NOMO-1 (cell line): ENCODE measurements at regions not wholly inside any gene's neighbourhood (a gene's known extent, or its start where the extent isn't known, plus 50 kb on each side); places are given as distances from the start of the nearest gene placed in this dataset.

Experiments used
- DNase-seq, 2 experiments: peaks; one replicate each; lab custom pipeline; 2025; ENCODE audit not compliant: unreplicated experiment in 2 of 2; lab: John Stamatoyannopoulos, UW

DNA sequence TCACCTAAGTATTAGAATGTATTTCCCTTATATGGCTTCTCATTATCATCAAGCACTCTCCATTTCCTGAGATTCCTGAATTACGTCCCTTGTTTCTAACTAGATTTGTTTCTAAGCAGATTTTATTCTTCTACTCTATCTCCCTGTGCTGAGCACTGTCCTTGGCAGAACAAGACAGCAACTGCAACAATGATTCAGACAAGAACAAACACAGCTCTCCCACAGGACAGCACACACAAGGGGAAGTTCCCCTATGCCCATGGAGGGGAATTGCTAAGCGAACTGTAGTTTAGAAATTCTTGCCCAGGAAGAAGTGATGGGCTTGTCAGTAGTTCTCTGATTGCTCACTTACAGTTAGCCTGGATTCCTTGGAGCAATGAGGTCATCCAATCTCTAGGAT lies 759.9 kb downstream of the DTWD2 start:
- DNase-seq: no peak

DNA sequence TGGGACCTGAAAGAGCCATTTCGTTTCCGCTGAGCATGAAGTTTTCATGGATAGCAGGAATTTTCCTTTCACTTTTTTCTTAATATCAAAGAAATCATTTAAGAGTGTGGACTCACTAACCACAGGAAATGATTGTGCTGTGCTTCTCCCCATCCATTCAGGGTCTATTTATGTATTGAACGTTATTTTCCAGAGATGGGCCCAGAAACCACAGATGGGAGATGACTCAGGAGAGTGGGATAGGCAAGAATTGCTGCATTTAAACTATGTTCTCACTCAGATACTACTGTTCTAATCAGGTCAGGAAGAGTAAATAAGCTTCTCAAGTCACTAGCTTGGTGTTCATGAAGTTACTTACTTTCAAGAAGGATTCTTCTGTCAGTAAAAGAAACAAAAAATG lies 763.8 kb downstream of the DTWD2 start:
- DNase-seq: no peak

DNA sequence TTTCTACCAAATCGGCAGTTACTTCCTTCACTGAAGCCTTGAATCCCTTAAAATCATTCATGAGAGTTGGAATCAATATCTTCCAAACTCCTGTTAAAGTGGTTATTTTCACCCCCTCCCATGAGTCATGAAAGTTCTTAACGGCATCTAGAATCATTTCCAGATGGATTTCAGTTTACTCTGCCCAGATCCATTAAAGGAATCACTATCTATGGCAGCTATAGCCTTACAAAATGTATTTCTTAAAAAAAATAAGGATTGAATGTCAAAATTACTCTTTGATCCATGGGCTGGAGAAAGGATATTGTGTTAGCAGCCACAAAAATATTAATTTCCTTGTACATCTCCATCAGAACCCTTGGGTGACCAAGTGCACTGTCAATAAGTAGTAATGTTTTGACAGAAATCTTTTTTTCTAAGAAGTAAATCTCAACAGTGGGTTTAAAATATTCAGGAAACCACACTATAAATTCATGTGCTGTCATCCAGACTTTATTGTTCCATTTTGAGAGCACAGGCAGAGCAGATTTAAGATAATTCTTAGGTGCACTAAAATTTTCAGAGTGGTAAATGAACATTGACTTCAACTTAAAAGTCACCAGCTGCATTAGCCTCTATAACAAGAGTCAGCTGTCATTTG lies 767.7 kb downstream of the DTWD2 start:
- no peak for DNase-seq

DNA sequence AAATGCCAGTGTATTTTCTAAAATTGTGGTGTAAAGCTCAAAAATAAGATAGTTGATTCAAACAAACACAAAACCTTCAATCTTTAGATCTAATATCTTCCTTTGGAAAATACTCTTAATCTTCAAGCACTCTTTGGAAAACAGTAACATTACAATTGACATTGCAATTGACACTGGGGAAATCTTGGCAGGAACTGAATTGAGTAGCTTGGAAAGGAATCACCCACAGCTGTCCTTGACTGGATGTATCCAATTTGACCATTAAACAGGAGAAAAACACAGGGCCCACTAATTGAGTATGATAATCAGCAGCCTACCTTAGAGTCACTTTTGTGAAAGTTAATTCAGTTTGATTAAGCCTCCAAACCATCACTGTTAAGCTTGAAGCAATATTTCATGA lies 776.7 kb downstream of the DTWD2 start:
- no peak for DNase-seq

DNA sequence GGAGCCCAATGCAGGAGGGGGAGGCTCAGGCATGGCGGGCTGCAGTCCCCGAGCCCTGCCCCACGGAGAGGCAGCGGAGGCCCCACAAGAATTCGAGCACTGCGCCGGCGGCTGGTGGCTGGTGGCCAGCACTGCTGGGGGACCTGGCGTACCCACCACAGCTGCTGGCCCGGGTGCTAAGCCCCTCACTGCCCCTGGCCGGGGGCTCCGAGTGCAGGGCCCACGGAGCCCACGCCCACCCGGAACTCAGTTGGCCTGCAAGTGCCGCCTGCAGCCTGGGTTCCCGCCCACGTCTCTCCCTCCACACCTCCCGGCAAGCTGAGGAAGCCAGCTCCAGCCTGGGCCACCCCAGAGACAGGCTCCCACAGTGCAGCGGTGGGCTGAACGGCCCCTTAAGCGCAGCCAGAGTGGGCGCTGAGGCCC lies 780.3 kb downstream of the DTWD2 start:
- no peak for DNase-seq

DNA sequence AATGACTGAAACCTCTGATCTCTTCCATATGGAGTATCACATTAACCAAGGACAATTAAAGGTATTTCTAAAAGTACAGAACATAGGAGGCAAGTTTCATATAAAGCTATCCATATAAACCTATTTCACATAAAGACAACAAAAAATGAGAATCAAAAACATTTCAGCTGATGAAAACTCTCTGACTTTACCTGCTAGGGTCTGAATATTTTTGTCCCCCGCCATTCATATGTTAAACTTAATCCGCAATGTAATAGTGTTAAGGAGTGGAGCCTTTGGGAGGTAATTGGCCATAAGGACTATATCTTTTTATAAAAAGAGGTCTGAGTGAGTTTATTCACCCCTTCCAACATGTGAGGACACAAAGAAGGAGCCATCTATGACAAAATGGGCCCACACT lies 788.5 kb downstream of the DTWD2 start:
- DNase-seq: no peak

DNA sequence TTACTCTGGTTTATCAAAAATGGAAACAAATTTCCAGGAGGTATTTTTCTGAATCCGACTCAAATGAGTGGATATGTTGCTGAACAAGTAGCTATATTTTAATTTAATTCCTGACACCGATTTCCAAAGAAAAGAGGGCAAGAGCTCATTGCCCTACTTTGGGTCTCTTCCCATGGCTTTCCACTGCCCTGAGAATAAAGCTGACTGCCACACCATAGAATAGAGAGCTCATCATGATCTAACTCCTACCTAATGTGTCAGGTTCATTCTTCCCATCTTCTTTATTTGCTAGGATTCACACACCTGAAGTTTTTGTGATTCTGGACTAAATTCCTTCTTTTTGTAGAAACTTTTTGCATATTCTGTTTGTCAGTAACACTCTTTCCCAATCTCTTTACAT lies 792.1 kb downstream of the DTWD2 start:
- no peak for DNase-seq

DNA sequence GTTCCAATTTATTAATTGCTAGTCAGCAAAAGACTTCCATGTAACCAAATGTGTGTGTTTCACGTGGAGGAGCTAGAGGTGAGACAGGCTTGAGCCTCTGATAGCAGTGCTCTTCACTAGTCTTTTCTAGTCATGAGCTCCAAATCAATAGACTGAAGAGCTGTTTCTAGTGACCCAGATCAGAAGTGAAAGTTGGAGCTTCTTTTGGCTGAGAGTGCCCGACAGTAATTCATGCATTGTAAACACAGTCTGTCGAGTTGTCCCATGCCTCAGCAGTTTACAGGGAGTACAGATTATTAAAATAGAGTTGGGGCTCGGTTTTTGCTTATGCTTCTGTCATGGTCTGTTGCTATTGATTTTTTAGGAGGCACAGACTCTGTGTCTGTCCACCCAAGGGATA lies 793.1 kb downstream of the DTWD2 start:
- no peak for DNase-seq

DNA sequence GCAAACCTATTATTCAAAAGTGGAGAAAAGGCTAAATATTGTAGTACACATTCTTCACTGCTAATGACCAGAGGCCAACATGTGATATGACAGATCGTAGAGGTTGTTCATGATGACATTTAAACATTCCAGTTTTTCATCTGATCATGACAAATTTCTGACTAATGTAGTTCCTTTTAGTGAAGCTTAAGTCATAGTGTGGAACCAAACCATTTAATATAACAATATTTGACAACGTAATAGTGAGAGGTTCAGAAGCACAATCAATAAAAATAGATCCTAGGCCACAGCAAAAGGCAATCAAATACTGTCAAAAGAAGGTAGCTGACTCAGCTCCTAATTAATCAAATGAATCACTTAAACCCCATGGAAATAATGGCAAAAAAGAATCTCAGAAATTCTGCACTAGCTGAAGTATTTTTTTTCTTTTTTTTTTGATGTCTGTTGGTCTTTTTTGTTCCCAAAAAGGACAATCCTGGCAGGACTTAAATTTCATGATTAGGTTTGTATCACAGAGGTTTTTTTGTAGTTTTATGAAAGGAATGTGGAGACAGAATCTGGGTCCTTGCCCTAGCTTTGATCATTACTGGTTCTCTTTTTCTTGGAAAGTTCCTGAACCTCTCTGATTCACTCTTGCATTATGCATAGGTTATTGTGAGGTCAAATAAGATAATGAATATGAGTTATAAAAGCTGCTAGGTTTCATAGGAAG lies 795.0 kb downstream of the DTWD2 start:
- DNase-seq: no peak

DNA sequence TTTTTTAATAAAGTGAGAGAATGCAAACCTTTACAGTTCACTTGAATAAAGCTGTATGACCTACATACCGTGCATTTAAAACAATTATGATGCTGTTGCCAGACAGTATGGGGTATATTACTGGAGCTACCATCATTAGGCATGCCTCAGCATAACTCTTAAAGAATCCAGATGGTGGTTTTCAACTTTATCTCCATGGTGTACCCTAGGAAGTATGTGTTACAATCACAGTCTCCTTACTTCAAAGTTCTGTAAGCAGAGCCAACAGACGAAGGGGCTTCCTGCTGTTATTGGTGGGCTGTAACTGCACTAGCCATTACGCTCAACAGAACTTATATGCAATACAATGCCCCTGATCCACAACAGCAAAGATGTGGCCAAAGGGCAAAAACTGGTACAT lies 803.3 kb downstream of the DTWD2 start:
- DNase-seq: no peak

DNA sequence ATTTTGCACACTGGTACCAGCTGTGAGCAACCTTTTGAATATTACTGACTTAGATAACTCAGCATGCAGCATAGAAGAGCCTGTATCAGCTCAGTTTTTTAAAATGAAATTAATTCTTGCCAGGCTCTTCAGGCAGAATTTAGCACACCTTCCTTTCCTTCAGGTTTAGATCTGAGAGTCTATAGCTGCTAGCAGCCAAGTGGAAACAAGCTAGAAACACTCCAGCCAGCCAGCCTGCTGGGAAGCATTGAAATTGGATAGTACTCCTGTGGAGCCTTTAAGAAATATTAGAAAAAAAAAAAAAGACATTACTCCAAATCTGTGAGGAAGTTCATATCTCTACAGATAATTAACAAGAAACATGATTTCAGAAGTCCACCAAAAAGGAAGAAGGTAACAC lies 812.2 kb downstream of the DTWD2 start:
- DNase-seq: no peak

DNA sequence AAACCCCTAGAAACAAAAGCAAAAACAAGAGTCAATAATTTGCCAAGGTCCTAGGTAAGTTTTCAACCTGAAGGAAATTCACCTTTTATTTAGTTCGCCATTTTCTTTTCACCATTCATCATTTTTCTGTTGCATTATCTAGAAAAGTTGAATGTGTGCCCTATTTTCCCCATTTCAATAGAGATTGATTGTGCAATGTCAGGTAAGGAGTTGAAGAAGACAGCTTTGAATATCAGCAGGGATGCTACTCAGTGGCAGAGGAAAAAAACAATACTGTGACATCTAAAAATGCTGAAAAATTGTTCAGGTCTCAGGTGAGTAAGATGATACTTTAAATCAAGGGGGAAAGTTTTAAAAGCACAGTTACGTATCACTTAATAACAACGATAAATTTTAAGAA lies 813.7 kb downstream of the DTWD2 start:
- no peak for DNase-seq

DNA sequence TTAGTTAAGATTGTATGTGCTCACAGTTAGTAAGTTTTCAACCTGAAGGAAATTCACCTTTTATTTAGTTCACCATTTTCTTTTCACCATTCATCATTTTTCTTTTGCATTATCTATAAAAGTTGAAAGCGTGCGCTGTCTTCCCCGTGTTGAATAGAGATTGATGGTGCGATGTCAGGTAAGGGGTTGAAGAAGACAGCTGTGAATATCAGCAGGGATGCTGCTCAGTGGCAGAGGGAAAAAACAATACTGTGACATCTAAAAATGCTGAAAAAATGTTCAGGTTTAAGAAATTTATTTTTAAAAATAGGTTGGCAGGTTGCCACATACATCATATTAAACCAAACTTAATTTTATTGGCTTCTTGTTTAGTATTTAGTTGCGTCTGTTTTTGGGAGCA lies 815.0 kb downstream of the DTWD2 start:
- no peak for DNase-seq

DNA sequence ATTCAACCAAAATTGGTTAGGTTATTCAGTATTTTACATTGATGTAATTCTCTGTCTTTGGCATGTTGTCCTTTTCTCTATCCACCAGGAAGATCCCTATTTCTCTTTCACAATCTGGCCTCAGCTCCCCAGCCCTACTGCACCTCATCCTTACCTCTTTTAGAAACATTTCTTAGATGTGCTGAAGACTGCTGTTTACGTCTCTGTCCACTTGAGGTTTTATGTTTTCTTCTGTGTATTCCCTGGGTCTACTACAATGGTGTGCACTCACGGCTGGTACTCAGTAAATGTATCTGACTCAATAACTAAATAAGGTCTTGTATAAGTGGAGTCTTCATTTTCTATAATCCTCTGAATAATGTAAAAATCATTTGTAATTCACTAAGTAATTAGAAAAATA lies 822.7 kb downstream of the DTWD2 start:
- DNase-seq: no peak

DNA sequence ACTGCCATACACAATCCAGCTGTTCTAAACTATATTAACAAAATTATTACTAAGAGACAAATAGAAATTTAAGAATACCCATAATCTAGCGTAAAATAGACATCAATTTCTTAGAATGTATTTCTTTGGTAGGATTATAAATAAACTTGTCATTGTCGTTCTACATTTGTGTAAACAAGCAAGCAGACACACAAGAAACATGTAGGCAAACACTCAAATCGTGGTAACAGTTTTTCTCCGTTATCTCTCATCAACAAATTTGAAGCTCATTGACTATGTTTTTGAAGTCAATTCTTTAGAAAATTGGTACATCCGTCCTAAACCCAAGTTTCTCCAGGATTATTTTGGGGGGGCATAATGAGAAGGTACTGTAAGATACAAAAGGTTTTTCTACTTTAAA lies 832.2 kb downstream of the DTWD2 start:
- no peak for DNase-seq

DNA sequence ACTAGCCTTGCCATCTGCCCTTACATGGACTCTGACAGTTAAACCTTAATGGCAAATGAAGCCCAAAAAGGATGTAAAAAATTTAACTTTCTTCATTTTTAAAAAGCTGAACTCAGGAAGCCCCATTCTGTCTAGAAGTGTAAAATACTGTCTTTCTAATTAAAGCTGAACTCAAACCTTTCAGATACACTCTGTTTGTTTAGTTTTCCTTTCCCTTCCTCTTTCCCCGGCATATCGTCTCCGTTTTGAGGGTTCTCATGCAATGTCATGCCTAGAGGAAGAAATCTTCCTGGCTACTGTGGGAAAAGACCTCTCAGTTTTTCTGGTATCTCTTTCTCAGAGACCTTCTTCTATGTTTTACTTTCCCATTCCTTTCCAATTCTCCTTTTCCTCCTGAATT lies 841.5 kb downstream of the DTWD2 start:
- no peak for DNase-seq

DNA sequence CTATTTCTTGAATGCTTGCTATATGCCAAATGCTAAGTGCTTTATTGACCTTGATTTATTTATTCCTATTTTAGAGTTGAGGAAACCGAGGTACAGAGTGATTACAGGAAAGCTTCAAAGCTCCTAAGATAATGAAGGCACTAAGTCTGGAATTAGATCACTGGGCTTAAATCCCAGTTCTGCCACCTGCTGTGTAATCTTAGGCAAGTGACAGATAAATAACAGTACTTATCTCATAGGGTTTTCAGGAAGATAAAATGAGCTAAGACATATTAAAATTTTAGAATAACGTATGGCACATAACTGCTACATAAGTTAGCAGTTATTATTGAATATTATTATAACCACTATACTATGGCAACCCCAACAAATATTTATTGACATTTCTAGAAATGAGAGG lies 843.8 kb downstream of the DTWD2 start:
- DNase-seq: no peak

DNA sequence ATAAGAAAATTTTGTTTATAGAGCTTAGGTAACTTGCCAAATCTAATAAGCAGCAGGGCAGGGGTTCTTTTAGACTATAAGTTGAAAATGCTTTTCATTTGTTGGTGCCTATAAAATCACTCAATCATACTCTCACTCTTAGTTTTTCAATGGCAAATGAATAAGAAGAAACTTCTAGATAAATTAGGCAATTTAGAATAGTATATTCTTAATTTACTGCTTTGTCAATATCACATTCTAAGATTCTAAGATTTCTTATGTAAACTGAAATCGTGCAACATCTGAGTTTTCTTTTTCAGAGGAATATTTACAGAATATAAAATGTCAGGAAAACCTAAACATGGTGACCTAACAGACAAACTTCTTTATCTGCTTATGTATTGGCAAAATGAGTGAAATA lies 849.0 kb downstream of the DTWD2 start:
- no peak for DNase-seq

DNA sequence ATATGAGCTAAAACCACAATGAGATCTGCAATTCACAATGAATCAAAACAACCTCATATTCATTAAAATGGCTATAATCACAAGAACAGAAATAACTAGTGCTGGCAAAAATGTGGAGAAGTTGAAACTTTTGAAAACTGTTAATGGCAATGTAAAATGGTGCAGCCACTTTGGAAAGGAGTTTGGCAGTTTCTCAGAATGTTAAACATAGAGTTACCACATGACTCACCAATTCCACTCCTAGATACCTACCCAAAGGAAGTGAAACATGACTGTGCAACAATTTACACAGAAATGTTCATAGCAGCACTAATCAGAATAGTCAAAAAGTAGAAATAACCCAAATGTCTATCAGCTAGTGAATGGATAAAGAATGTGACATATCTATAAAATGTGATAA lies 862.2 kb downstream of the DTWD2 start:
- no peak for DNase-seq

DNA sequence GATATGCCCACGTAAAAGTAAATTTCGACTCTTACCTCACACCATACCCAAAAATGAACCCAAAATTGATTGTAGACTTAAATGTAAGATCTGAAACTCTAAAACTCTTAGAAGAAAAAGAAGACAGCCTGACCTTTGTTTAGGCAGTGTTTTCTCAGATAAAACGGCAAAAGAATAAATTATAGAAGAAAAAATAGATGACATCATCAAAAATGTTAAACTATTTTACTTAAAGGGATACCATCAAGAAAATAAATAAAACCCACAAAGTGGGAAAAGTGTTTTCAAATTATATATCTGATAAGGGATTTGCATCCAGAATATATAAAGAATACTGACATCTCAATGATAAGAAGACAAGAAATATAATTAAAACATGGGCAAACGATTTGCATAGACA lies 862.7 kb downstream of the DTWD2 start:
- DNase-seq: no peak

DNA sequence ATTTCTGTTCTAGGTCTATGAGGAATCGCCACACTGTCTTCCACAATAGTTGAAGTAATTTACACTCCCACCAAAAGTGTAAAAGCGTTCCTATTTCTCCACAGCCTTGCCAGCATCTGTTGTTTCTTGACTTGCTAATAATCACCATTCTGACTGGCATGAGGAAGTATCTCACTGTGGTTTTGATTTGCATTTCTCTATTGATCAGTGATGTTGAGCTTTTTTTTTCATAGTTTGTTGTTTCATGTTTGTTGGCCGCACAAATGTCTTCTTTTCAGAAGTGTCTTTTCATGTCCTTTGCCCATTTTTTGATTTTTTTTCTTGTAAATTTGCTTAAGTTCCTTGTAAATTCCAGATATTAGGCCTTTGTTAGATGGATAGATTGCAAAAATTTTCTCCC lies 867.1 kb downstream of the DTWD2 start:
- no peak for DNase-seq

DNA sequence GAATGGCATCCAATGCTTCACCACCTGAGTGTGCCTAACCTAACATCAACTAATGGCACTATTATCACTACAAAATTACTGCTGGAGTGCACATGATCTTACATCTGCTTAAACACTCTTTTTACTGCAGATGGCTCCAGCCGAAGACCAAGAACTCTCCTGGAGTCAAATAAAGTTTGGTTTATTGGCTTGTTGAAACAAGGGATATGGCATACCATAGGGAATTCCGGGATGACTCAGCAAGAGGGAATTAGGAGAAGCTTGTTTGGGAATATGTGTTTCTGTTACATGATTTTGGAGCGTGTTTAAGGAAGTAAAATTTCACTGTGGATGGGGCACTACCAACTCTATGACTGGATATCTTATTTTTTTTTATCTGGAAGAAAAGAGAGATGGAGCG lies 872.6 kb downstream of the DTWD2 start:
- no peak for DNase-seq

DNA sequence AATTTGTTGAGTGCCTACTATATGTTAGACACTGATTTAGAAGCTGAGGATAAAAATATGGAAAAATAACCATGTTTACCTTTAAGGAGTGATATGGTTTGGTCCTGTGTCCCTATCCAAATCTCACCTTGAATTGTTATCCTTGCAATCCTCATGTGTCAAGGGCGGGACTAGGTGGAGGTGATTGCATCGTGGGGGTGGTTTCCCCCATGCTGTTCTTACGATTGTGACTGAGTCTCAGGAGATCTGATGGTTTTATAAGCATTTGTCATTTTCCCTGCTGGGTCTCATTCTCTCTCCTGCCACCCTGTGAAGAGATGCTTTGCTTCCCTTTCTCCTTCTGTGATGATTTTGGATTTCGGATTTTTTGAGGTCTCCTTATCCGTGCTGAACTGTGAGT lies 876.4 kb downstream of the DTWD2 start:
- DNase-seq: no peak
